OCI-LY3 (cell line): ENCODE measurements at regions not wholly inside any gene's neighbourhood (a gene's known extent, or its start where the extent isn't known, plus 50 kb on each side); places are given as distances from the start of the nearest gene placed in this dataset.

ENCODE experiments used
- H2AFZ ChIP-seq: fragments of 200-600, 300-600 bp; shearing (Covaris generic); 2 replicates; pipeline ENCODE4 v1.6.0; 2014; ENCODE audit warnings: antibody characterized with exemption, low read depth, low read length
- H3K27ac ChIP-seq: fragments of 200-600, 300-600 bp; sonication (generic); 2 replicates; pipeline ENCODE4 v1.5.1; 2014; ENCODE audit warnings: mild to moderate bottlenecking, low read length, moderate library complexity, mixed read lengths
- H3K27me3 ChIP-seq: fragments of 200-600, 300-600 bp; sonication (generic); 2 replicates; pipeline ENCODE4 v1.6.1; 2014; ENCODE audit warnings: low read depth, low read length, mixed read lengths
- H3K36me3 ChIP-seq: fragments of 200-600, 300-600 bp; sonication (generic); replicated peaks from 2 replicates; pipeline ENCODE3; 2014; ENCODE audit warnings: low read depth, low read length, mixed read lengths
- H3K4me1 ChIP-seq: fragments of 300-600, 200-600 bp; sonication (generic); 2 replicates; pipeline ENCODE4 v1.6.1; 2014; ENCODE audit warnings: low read length, mixed read lengths
- H3K4me2 ChIP-seq: fragments of 200-600, 300-600 bp; sonication (generic); 2 replicates; pipeline ENCODE4 v1.6.1; 2014; ENCODE audit warnings: low read length, mixed read lengths
- H3K4me3 ChIP-seq: fragments of 300-600, 200-600 bp; sonication (generic); 2 replicates; pipeline ENCODE4 v1.5.1; 2014; ENCODE audit warnings: antibody characterized with exemption, mild to moderate bottlenecking, low read length, moderate library complexity
- H3K79me2 ChIP-seq: fragments of 300-600, 200-600 bp; shearing (Covaris generic); 2 replicates; pipeline ENCODE4 v1.6.1; 2014; ENCODE audit warnings: mild to moderate bottlenecking, low read length, mixed read lengths
- H3K9ac ChIP-seq: fragments of 300-600, 200-600 bp; shearing (Covaris generic); 2 replicates; pipeline ENCODE4 v1.6.0; 2014; ENCODE audit warnings: mild to moderate bottlenecking, low read length, moderate library complexity
- H3K9me3 ChIP-seq: fragments of 200-600, 300-600 bp; shearing (Covaris generic); 2 replicates; pipeline ENCODE4 v1.6.1; 2014; ENCODE audit warnings: low read length, mixed read lengths; ENCODE audit not compliant: insufficient read depth
- H4K20me1 ChIP-seq: fragments of 200-600, 300-600 bp; sonication (generic); 2 replicates; pipeline ENCODE4 v1.6.1; 2016; ENCODE audit warnings: low read length, mixed read lengths; ENCODE audit not compliant: insufficient read depth
- CTCF ChIP-seq: fragments of 200-600, 300-600 bp; sonication (generic); IDR thresholded peaks from 2 replicates; pipeline ENCODE4 v1.5.1; 2014; ENCODE audit warnings: antibody characterized with exemption, low read length, low read depth
- EZH2phosphoT487 ChIP-seq: fragments of 200-600 bp; shearing (Covaris generic); IDR thresholded peaks from 2 replicates; pipeline ENCODE4 v1.6.1; 2018; ENCODE audit warnings: antibody characterized with exemption, mixed run types, low read depth

GRCh38 chr17:79412110-79412509 is 198.7 kb downstream of the RBFOX3 start:
- no peak overlapping the region for H3K4me3 ChIP-seq
- H3K4me2 ChIP-seq = no peak overlapping the region
- H2AFZ ChIP-seq = no peak overlapping the region
- H4K20me1 ChIP-seq = no peaks in the 10 kb centered on the region
- no peaks in the 10 kb centered on the region for H3K36me3 ChIP-seq
- no peak overlapping the region for H3K27ac ChIP-seq
- H3K4me1 ChIP-seq = no peaks in the 10 kb centered on the region
- H3K79me2 ChIP-seq = no peaks in the 10 kb centered on the region
- no peak for TF ChIP-seq CTCF
- TF ChIP-seq EZH2phosphoT487 = no peak
- H3K9ac ChIP-seq = no peak overlapping the region
- H3K27me3 ChIP-seq = peaks cover 20% of the 10 kb centered on the region
- H3K9me3 ChIP-seq = no peaks in the 10 kb centered on the region

- no peaks in the 10 kb centered on the region for H3K79me2 ChIP-seq
- H4K20me1 ChIP-seq = no peaks in the 10 kb centered on the region
- TF ChIP-seq EZH2phosphoT487 (no peak), CTCF (no peak)
- H3K4me3 ChIP-seq = no peak overlapping the region
- H3K4me2 ChIP-seq = no peak overlapping the region
- H3K27ac ChIP-seq = no peak overlapping the region
- H3K4me1 ChIP-seq = no peaks in the 10 kb centered on the region
- H2AFZ ChIP-seq = no peak overlapping the region
- no peak overlapping the region for H3K9ac ChIP-seq
- H3K36me3 ChIP-seq = no peaks in the 10 kb centered on the region
- no peaks in the 10 kb centered on the region for H3K9me3 ChIP-seq
- peaks cover 20% of the 10 kb centered on the region for H3K27me3 ChIP-seq
Observed at GRCh38 chr17:79411419-79411818, 199.4 kb downstream of the RBFOX3 start.

GRCh38 chr17:79410681-79411080 is 200.2 kb downstream of the RBFOX3 start:
- H3K27ac ChIP-seq = no peak overlapping the region
- H3K9me3 ChIP-seq = no peaks in the 10 kb centered on the region
- no peak overlapping the region for H3K4me2 ChIP-seq
- H3K4me1 ChIP-seq = no peaks in the 10 kb centered on the region
- no peak overlapping the region for H3K4me3 ChIP-seq
- no peaks in the 10 kb centered on the region for H3K36me3 ChIP-seq
- H3K27me3 ChIP-seq = peaks cover 17% of the 10 kb centered on the region
- no peak for TF ChIP-seq CTCF
- no peak for TF ChIP-seq EZH2phosphoT487
- H3K9ac ChIP-seq = no peak overlapping the region
- H3K79me2 ChIP-seq = no peaks in the 10 kb centered on the region
- no peak overlapping the region for H2AFZ ChIP-seq
- H4K20me1 ChIP-seq = no peaks in the 10 kb centered on the region

GRCh38 chr17:79408251-79408650 is 202.6 kb downstream of the RBFOX3 start:
- H3K4me1 ChIP-seq = no peaks in the 10 kb centered on the region
- no peak overlapping the region for H3K27ac ChIP-seq
- H3K9ac ChIP-seq = no peak overlapping the region
- no peak for TF ChIP-seq CTCF
- no peak for TF ChIP-seq EZH2phosphoT487
- H4K20me1 ChIP-seq = no peaks in the 10 kb centered on the region
- H3K79me2 ChIP-seq = no peaks in the 10 kb centered on the region
- H2AFZ ChIP-seq = no peak overlapping the region
- H3K4me3 ChIP-seq = no peak overlapping the region
- H3K36me3 ChIP-seq = no peaks in the 10 kb centered on the region
- peaks cover 10% of the 10 kb centered on the region for H3K27me3 ChIP-seq
- H3K4me2 ChIP-seq = no peak overlapping the region
- H3K9me3 ChIP-seq = no peaks in the 10 kb centered on the region
